Trophoblast cell (in vitro differentiated cells and primary cell): ENCODE measurements at regions not wholly inside any gene's neighbourhood (a gene's known extent, or its start where the extent isn't known, plus 50 kb on each side); places are given as distances from the start of the nearest gene placed in this dataset.

ENCODE experiments used
- DNase-seq, 2 donors: peaks; one replicate each; pipeline ENCODE4 v3.0.0-alpha.2; 2016
- H2AFZ ChIP-seq: 2 replicates; pipeline ENCODE4 v1.6.1; 2013; ENCODE audit warnings: low read length, moderate library complexity, mild to moderate bottlenecking; ENCODE audit not compliant: insufficient read depth, poor library complexity
- H2AK5ac ChIP-seq: 2 replicates; pipeline ENCODE4 v1.6.1; 2013; ENCODE audit warnings: mild to moderate bottlenecking, low read length
- H2BK120ac ChIP-seq: 2 replicates; pipeline ENCODE4 v1.6.1; 2013; ENCODE audit warnings: low read length, mild to moderate bottlenecking, moderate library complexity; ENCODE audit not compliant: insufficient read depth, poor library complexity
- H2BK12ac ChIP-seq: 2 replicates; pipeline ENCODE4 v1.6.1; 2013; ENCODE audit warnings: mild to moderate bottlenecking, low read length, moderate library complexity
- H2BK5ac ChIP-seq: 2 replicates; pipeline ENCODE4 v1.6.1; 2013; ENCODE audit warnings: low read length, low read depth, moderate library complexity, mild to moderate bottlenecking; ENCODE audit not compliant: poor library complexity
- H3K14ac ChIP-seq: 2 replicates; pipeline ENCODE4 v1.6.1; 2013; ENCODE audit warnings: mild to moderate bottlenecking, low read length
- H3K18ac ChIP-seq: 2 replicates; pipeline ENCODE4 v1.6.1; 2013; ENCODE audit warnings: mild to moderate bottlenecking, low read length
- H3K23ac ChIP-seq: 2 replicates; pipeline ENCODE4 v1.6.1; 2013; ENCODE audit warnings: low read length
- H3K27ac ChIP-seq: 2 replicates; pipeline ENCODE4 v1.5.1; 2013; ENCODE audit warnings: low read depth, mild to moderate bottlenecking, inconsistent platforms, low read length, moderate library complexity
- H3K27me3 ChIP-seq: 2 replicates; pipeline ENCODE4 v1.6.1; 2013; ENCODE audit warnings: inconsistent platforms, mild to moderate bottlenecking, low read length, moderate library complexity; ENCODE audit not compliant: insufficient read depth
- H3K36me3 ChIP-seq, 2 experiments: 1 replicate in 1 of 2; 2 replicates in 1 of 2; pipeline ENCODE4 v1.6.1; 2013; ENCODE audit warnings: low read length in 2 of 2, mild to moderate bottlenecking in 2 of 2, moderate library complexity in 1 of 2; ENCODE audit not compliant: insufficient read depth in 2 of 2, control insufficient read depth in 1 of 2
- H3K4ac ChIP-seq: 2 replicates; pipeline ENCODE4 v1.6.1; 2013; ENCODE audit warnings: low read depth, mild to moderate bottlenecking, low read length, moderate library complexity
- H3K4me1 ChIP-seq, 2 experiments: 1 replicate in 1 of 2; 2 replicates in 1 of 2; pipeline ENCODE4 v1.6.1; 2013; ENCODE audit warnings: low read length in 2 of 2, mild to moderate bottlenecking in 2 of 2, moderate library complexity in 1 of 2; ENCODE audit not compliant: insufficient read depth in 2 of 2, control insufficient read depth in 1 of 2
- H3K4me2 ChIP-seq: 2 replicates; pipeline ENCODE4 v1.6.1; 2013; ENCODE audit warnings: inconsistent platforms, mild to moderate bottlenecking, low read length, moderate library complexity
- H3K4me3 ChIP-seq: 2 replicates; pipeline ENCODE4 v1.5.1; 2013; ENCODE audit warnings: mild to moderate bottlenecking, low read depth, low read length, inconsistent platforms
- H3K79me1 ChIP-seq: one replicate; pipeline ENCODE4 v1.6.1; 2013; ENCODE audit warnings: low read length
- H3K79me2 ChIP-seq: 2 replicates; pipeline ENCODE4 v1.6.1; 2013; ENCODE audit warnings: low read length, mild to moderate bottlenecking; ENCODE audit not compliant: control insufficient read depth, insufficient read depth, poor library complexity
- H3K9ac ChIP-seq: 2 replicates; pipeline ENCODE4 v1.6.1; 2013; ENCODE audit warnings: mild to moderate bottlenecking, low read length
- H3K9me3 ChIP-seq: 2 replicates; pipeline ENCODE4 v1.6.1; 2013; ENCODE audit warnings: low read depth, mild to moderate bottlenecking, control low read depth, inconsistent platforms, low read length; ENCODE audit not compliant: insufficient read depth
- H4K12ac ChIP-seq: 2 replicates; pipeline ENCODE4 v1.6.1; 2013; ENCODE audit warnings: low read depth, mild to moderate bottlenecking, low read length, moderate library complexity
- H4K8ac ChIP-seq: 2 replicates; pipeline ENCODE4 v1.6.1; 2013; ENCODE audit warnings: low read depth, mild to moderate bottlenecking, low read length, moderate library complexity
- H4K91ac ChIP-seq: one replicate; pipeline ENCODE4 v1.6.1; 2013; ENCODE audit warnings: low read depth, mild to moderate bottlenecking, low read length, moderate library complexity
- WGBS: extraction: QIAGEN DNeasy Blood & Tissue Kit; methylation state at CpG from one replicate; pipeline ENCODE4 v1.1.7; 2013; ENCODE audit warnings: missing lambda C conversion rate; ENCODE audit not compliant: insufficient read length, insufficient coverage; ENCODE audit errors: extremely low coverage; 5-methylcytosine and 5-hydroxymethylcytosine counted together

DNA sequence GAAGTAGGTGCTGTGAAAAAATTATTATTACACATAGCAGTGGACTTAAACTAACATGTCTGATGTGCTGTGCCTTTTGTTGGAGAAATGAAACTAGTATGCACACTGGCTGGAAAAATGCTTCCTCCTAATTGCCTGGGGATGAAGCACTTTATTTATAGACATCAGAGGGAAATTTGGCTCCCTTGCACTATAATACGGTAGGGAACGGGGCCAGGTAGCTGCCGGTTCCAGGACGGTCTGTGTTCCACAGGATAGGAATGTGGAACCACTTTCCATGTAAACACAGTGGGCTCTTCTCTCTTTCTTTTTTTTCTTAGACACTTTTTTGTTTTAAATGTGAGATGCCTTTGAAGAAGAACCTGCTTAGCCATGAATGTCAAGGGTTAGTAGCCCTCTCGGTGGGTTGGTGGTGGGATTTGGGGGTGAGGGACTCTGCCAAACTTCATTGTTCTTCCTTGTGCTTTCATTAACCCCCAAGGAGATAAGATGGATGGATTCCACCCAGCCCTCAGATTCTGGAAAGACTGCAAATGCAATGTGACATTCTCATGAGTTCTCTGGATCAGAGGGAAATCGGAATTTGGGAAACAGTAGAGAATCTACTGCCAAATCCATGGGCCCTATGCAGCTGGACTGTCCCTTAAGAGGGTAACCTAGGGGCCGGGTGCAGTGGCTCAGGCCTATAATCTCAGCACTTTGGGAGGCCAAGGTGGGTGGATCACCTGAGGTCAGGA lies 58.0 kb upstream of the GSC start:
- Histone ChIP-seq H3K4me3 (no peak overlapping the region), H2BK120ac (no peak overlapping the region), H3K79me1 (no peaks in the 10 kb centered on the region), H3K14ac (no peak overlapping the region), H3K27me3 (no peaks in the 10 kb centered on the region), H2AK5ac (no peak overlapping the region), H4K8ac (no peak overlapping the region), H3K18ac (no peak overlapping the region), H3K9ac (no peak overlapping the region), H3K9me3 (peaks cover 5% of the 10 kb centered on the region), H3K36me3 (no peaks in the 10 kb centered on the region), H3K23ac (no peak overlapping the region), H3K27ac (no peak overlapping the region), H4K12ac (no peak overlapping the region), H4K91ac (no peak overlapping the region), H2BK12ac (no peak overlapping the region), H3K79me2 (no peaks in the 10 kb centered on the region), H2AFZ (no peak overlapping the region), H3K4ac (no peak overlapping the region), H3K4me1 (no peaks in the 10 kb centered on the region), H2BK5ac (no peak overlapping the region), H3K4me2 (no peak overlapping the region)
- DNase-seq = no peak
- no CpG with 5 or more reads among the region's 7 CpGs for WGBS

DNA sequence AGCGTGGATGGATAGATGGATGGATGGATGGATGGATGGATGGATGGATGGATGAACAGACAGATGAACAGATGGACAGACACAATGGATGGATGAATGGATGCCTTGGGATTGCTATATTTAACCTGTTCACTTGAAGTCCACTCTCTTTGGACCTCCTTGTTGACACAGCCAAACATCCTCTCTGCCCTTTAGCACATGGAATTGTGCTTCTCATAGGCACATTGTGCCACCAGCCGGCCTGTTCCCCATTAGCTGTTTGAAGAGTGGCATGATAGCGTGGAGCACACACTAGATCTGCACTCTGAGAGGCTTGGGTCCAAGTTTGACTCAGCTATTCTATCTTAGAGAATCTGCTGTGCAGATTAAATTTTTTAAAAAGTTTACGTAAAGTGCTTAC lies 56.9 kb upstream of the GSC start:
- H3K4ac ChIP-seq = no peak overlapping the region
- H3K23ac ChIP-seq = no peak overlapping the region
- no peak overlapping the region for H4K12ac ChIP-seq
- no peaks in the 10 kb centered on the region for H3K36me3 ChIP-seq
- H2AK5ac ChIP-seq = no peak overlapping the region
- H3K4me1 ChIP-seq = no peaks in the 10 kb centered on the region
- no peak overlapping the region for H3K18ac ChIP-seq
- no peak overlapping the region for H3K9ac ChIP-seq
- peaks cover 5% of the 10 kb centered on the region for H3K9me3 ChIP-seq
- no peaks in the 10 kb centered on the region for H3K79me2 ChIP-seq
- no peak overlapping the region for H4K91ac ChIP-seq
- no peak overlapping the region for H3K14ac ChIP-seq
- WGBS = 100% methylated on average over 1 of the region's 4 CpGs
- no peak overlapping the region for H2AFZ ChIP-seq
- H3K4me3 ChIP-seq = no peak overlapping the region
- H2BK12ac ChIP-seq = no peak overlapping the region
- H2BK5ac ChIP-seq = no peak overlapping the region
- H3K79me1 ChIP-seq = no peaks in the 10 kb centered on the region
- no peaks in the 10 kb centered on the region for H3K27me3 ChIP-seq
- no peak overlapping the region for H3K4me2 ChIP-seq
- no peak overlapping the region for H4K8ac ChIP-seq
- no peak overlapping the region for H2BK120ac ChIP-seq
- DNase-seq = no peak
- H3K27ac ChIP-seq = no peak overlapping the region

DNA sequence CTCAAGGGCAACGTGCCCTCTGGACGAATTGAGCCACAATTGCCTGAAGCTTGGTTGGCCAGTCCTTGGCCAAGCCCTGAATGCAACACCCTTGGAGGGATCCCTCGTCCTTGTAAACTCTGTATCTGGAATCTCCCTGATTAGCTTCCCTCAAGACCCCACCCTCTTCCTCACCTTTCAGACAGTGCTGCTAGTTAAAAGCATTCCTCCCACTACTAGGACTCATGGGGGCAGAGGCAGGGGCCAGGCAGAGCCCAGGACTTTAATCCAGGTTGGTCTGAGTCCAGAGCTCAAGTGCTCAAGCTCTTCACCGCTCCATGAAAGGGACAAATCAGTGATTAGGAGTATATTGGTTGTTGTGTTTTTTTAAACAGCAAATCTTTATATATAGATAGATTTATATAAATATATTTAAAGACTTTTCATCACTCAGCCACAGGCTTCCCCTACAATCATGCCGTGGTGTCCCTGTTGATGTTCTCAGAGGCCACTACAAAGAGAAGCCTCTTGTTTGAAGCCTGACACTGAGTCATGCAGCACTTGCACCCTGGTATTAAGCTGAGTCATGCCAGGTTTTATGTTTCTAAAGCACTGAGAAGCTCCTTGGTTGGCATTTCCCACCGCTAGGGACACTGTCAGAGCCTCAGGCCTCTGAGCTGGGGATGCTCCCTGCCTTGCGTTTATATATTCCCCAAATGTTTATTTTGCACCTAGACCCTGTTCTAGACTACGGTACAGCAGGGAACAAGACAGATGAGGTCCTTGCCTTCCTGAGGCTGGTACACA lies 53.8 kb upstream of the GSC start:
- H3K4me2 ChIP-seq = no peak overlapping the region
- no peak overlapping the region for H2AFZ ChIP-seq
- no peak overlapping the region for H2BK5ac ChIP-seq
- no peak overlapping the region for H4K8ac ChIP-seq
- H3K14ac ChIP-seq = no peak overlapping the region
- H3K9ac ChIP-seq = no peak overlapping the region
- H2AK5ac ChIP-seq = no peak overlapping the region
- H3K27ac ChIP-seq = no peak overlapping the region
- H3K18ac ChIP-seq = no peak overlapping the region
- no peak overlapping the region for H2BK120ac ChIP-seq
- WGBS = no CpG with 5 or more reads among the region's 8 CpGs
- no peaks in the 10 kb centered on the region for H3K4me1 ChIP-seq
- peaks cover 5% of the 10 kb centered on the region for H3K9me3 ChIP-seq
- H3K27me3 ChIP-seq = no peaks in the 10 kb centered on the region
- H3K4ac ChIP-seq = no peak overlapping the region
- no peak overlapping the region for H3K23ac ChIP-seq
- no peak overlapping the region for H3K4me3 ChIP-seq
- H3K36me3 ChIP-seq = no peaks in the 10 kb centered on the region
- H3K79me2 ChIP-seq = no peaks in the 10 kb centered on the region
- no peak for DNase-seq
- no peak overlapping the region for H2BK12ac ChIP-seq
- no peaks in the 10 kb centered on the region for H3K79me1 ChIP-seq
- H4K12ac ChIP-seq = no peak overlapping the region
- H4K91ac ChIP-seq = no peak overlapping the region

DNA sequence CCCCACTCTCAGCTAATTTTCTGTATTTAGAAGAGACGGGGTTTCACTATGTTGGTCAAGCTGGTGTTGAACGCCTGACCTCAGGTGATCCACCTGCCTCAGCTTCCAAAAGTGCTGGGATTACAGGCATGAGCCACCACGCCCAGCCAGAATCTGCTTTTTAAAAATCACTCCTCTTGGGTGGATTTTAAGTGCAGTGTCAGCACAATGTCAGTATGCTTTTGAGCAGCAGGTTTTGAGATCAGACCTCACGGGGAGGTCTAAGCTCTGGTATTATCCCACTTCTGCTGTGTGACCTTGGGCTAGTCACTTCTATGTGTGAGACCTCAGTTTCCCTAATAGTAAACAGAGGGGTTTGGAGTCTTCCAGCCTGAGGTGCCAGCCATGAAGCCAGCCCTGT lies 51.8 kb upstream of the GSC start:
- WGBS = no CpG with 5 or more reads among the region's 4 CpGs

More for the DNA sequence above, 51.8 kb upstream of the GSC start:
- no peak overlapping the region for H3K23ac ChIP-seq
- no peak overlapping the region for H2BK5ac ChIP-seq
- H3K4ac ChIP-seq = no peak overlapping the region
- H3K27me3 ChIP-seq = no peaks in the 10 kb centered on the region
- no peak overlapping the region for H3K27ac ChIP-seq
- no peak overlapping the region for H3K14ac ChIP-seq
- no peak overlapping the region for H3K4me2 ChIP-seq
- no peak overlapping the region for H2BK12ac ChIP-seq
- no peak overlapping the region for H4K8ac ChIP-seq
- no peak overlapping the region for H2AFZ ChIP-seq
- peaks cover 4% of the 10 kb centered on the region for H3K9me3 ChIP-seq
- H3K79me1 ChIP-seq = no peaks in the 10 kb centered on the region
- no peak overlapping the region for H3K9ac ChIP-seq
- no peak overlapping the region for H4K12ac ChIP-seq
- no peaks in the 10 kb centered on the region for H3K4me1 ChIP-seq
- H3K36me3 ChIP-seq = no peaks in the 10 kb centered on the region
- no peak overlapping the region for H4K91ac ChIP-seq
- no peak for DNase-seq
- no peak overlapping the region for H2BK120ac ChIP-seq
- no peak overlapping the region for H2AK5ac ChIP-seq
- no peak overlapping the region for H3K4me3 ChIP-seq
- H3K79me2 ChIP-seq = no peaks in the 10 kb centered on the region
- H3K18ac ChIP-seq = no peak overlapping the region
